Stimulated activated CD8-positive, alpha-beta memory T cell treated with anti-CD3 and anti-CD28 coated beads, Interleukin-15, amount 100 ng/mL, for 48 hours (primary cell): ENCODE measurements at regions not wholly inside any gene's neighbourhood (a gene's known extent, or its start where the extent isn't known, plus 50 kb on each side); places are given as distances from the start of the nearest gene placed in this dataset.

Source experiments
- DNase-seq, 2 donors: peaks; one replicate each; pipeline ENCODE4 v3.0.0-alpha.2; 2020; ENCODE audit warnings: low read depth in 2 of 2

GRCh38 chr22:48043581-48043980 lies 1281.1 kb downstream of the TBC1D22A start:
- no peak for DNase-seq

- DNase-seq, result no peak
Observed at GRCh38 chr22:48042621-48043395, 1280.4 kb downstream of the TBC1D22A start.

- no peak for DNase-seq
Observed at GRCh38 chr22:48039326-48039725, 1276.9 kb downstream of the TBC1D22A start.

GRCh38 chr22:48037618-48038017 lies 1275.2 kb downstream of the TBC1D22A start:
- DNase-seq, result no peak

- no peak for DNase-seq
Observed at GRCh38 chr22:48035897-48036296, 1273.4 kb downstream of the TBC1D22A start.

GRCh38 chr22:48031589-48031988 lies 1269.1 kb downstream of the TBC1D22A start:
- DNase-seq, result no peak

GRCh38 chr22:48025096-48025495 lies 1262.6 kb downstream of the TBC1D22A start:
- no peak for DNase-seq

GRCh38 chr22:48021991-48022401 lies 1259.5 kb downstream of the TBC1D22A start:
- no peak for DNase-seq

GRCh38 chr22:48018346-48018745 lies 1255.9 kb downstream of the TBC1D22A start:
- no peak for DNase-seq

- no peak for DNase-seq
Observed at GRCh38 chr22:48015701-48016100, 1253.3 kb downstream of the TBC1D22A start.

GRCh38 chr22:48004936-48005335 lies 1242.5 kb downstream of the TBC1D22A start:
- no peak for DNase-seq

- no peak for DNase-seq
Observed at GRCh38 chr22:48004038-48004437, 1241.6 kb downstream of the TBC1D22A start.

GRCh38 chr22:48001101-48001500 lies 1238.7 kb downstream of the TBC1D22A start:
- DNase-seq, result no peak

- DNase-seq, result no peak
Observed at GRCh38 chr22:47997612-47998011, 1235.2 kb downstream of the TBC1D22A start.

GRCh38 chr22:47997052-47997590 lies 1234.7 kb downstream of the TBC1D22A start:
- DNase-seq, result no peak

- DNase-seq, result no peak
Observed at GRCh38 chr22:47996446-47996857, 1234.0 kb downstream of the TBC1D22A start.

GRCh38 chr22:47995718-47996117 lies 1233.3 kb downstream of the TBC1D22A start:
- DNase-seq, result no peak

- DNase-seq, result no peak
Observed at GRCh38 chr22:47995264-47995627, 1232.8 kb downstream of the TBC1D22A start.

- no peak for DNase-seq
Observed at GRCh38 chr22:47994601-47995263, 1232.3 kb downstream of the TBC1D22A start.

GRCh38 chr22:47994045-47994444 lies 1231.6 kb downstream of the TBC1D22A start:
- no peak for DNase-seq

- DNase-seq, result no peak
Observed at GRCh38 chr22:47990481-47990880, 1228.0 kb downstream of the TBC1D22A start.

- no peak for DNase-seq
Observed at GRCh38 chr22:47987885-47988515, 1225.5 kb downstream of the TBC1D22A start.

- DNase-seq, result no peak
Observed at GRCh38 chr22:47976219-47976618, 1213.8 kb downstream of the TBC1D22A start.
